K562 (cell line): ENCODE measurements at regions not wholly inside any gene's neighbourhood (a gene's known extent, or its start where the extent isn't known, plus 50 kb on each side); places are given as distances from the start of the nearest gene placed in this dataset.

Experiments used
- ATAC-seq: fragments of 200-7000 bp; cut with Tn5 transposase; 3 replicates; pipeline ENCODE4 v1.9.1; 2020; ENCODE audit warnings: moderate library complexity
- BruUV-seq: library from RNA; stranded (reverse); fragments of 400-500 nt; replicated peaks from 2 replicates; lab custom pipeline; 2021; lab: Mats Ljungman, UMichigan
- CTCF ChIA-PET: fragments of 300-600 bp; formaldehyde crosslinking; extraction: SDS; loops from one replicate; lab custom pipeline; 2021; ENCODE audit warnings: low intra/inter-chr PET ratio; lab: Yijun Ruan, JAX
- POLR2A ChIA-PET: fragments of 300-600, 350-650 bp; sonication (Branson Sonifier 250); formaldehyde crosslinking; extraction: SDS; loops from one replicate; lab custom pipeline; 2021; ENCODE audit warnings: antibody characterized with exemption, inconsistent platforms; lab: Yijun Ruan, JAX
- DNase-seq, 4 experiments: peaks; one replicate each; pipeline versions ENCODE4 v3.0.0 to v3.0.0-alpha.2; 2011 to 2018; ENCODE audit warnings: low spot score in 3 of 4, mixed read lengths in 3 of 4; ENCODE audit errors: extremely low read depth in 1 of 4
- FAIRE-seq: peaks from 2 replicates; lab custom pipeline; 2011; peaks lifted over from hg19 to GRCh38; lab: Jason Lieb, UNC
- H2AFZ ChIP-seq: 2 replicates; pipeline ENCODE4 v1.6.0; 2011; ENCODE audit warnings: low read depth, low read length, control low read depth, inconsistent platforms
- H3K27ac ChIP-seq: fragments of 200-600 bp; 3 replicates; pipeline ENCODE4 v1.8.0; 2011; ENCODE audit warnings: low read depth, mild to moderate bottlenecking, control low read depth, inconsistent platforms, low read length, moderate library complexity, mixed read lengths; ENCODE audit errors: extremely low read depth
- H3K27me3 ChIP-seq, 2 experiments: fragments of 300-600 bp in 1 of 2; 2 replicates in 1 of 2; 3 replicates in 1 of 2; pipeline versions ENCODE4 v1.6.0 to v1.8.0; 2011; ENCODE audit warnings: inconsistent platforms in 2 of 2, low read length in 2 of 2, mild to moderate bottlenecking in 1 of 2, mixed read lengths in 1 of 2, moderate library complexity in 1 of 2; ENCODE audit not compliant: control insufficient read depth in 2 of 2, insufficient read depth in 2 of 2
- H3K36me3 ChIP-seq: fragments of 300-600 bp; 3 replicates; pipeline ENCODE4 v1.8.0; 2011; ENCODE audit warnings: mild to moderate bottlenecking, low read length, inconsistent platforms; ENCODE audit not compliant: control insufficient read depth, insufficient read depth
- H3K4me1 ChIP-seq, 2 experiments: fragments of 200-600 bp in 1 of 2; replicated peaks in 1 of 2; 2 replicates in 1 of 2; 3 replicates in 1 of 2; pipeline versions ENCODE4 v1.5.1 to v1.8.0; 2011; ENCODE audit warnings: inconsistent platforms in 2 of 2, low read length in 2 of 2, mild to moderate bottlenecking in 1 of 2, mixed read lengths in 1 of 2, moderate library complexity in 1 of 2; ENCODE audit not compliant: control insufficient read depth in 2 of 2, insufficient read depth in 2 of 2
- H3K4me2 ChIP-seq: 2 replicates; pipeline ENCODE4 v1.6.1; 2011; ENCODE audit warnings: low read length, control low read depth, inconsistent platforms, mixed read lengths; ENCODE audit not compliant: insufficient read depth
- H3K4me3 ChIP-seq: fragments of 200-600 bp; sonication (generic), shearing (Covaris generic); 2 replicates; pipeline ENCODE4 v1.5.1; 2016; ENCODE audit warnings: control low read depth, inconsistent platforms
- H3K79me2 ChIP-seq: fragments of 200-600 bp; 3 replicates; pipeline ENCODE4 v1.8.0; 2011; ENCODE audit warnings: low read length, inconsistent platforms; ENCODE audit not compliant: control insufficient read depth, insufficient read depth
- H3K9ac ChIP-seq, 2 experiments: 2 replicates each; pipeline versions ENCODE4 v1.6.0 to v1.6.1; 2011; ENCODE audit warnings: low read depth in 2 of 2, low read length in 2 of 2, control low read depth in 1 of 2, inconsistent platforms in 1 of 2, mild to moderate bottlenecking in 1 of 2, mixed read lengths in 1 of 2; ENCODE audit not compliant: insufficient read depth in 1 of 2
- H3K9me1 ChIP-seq: one replicate; pipeline ENCODE4 v1.6.0; 2011; ENCODE audit warnings: inconsistent platforms, mild to moderate bottlenecking, low read length, moderate library complexity; ENCODE audit not compliant: control insufficient read depth, insufficient read depth
- H3K9me3 ChIP-seq: replicated peaks from 2 replicates; pipeline ENCODE4 v1.5.1; 2011; ENCODE audit warnings: low read depth, low read length, inconsistent platforms; ENCODE audit not compliant: control insufficient read depth, insufficient read depth
- H4K20me1 ChIP-seq: replicated peaks from 2 replicates; pipeline ENCODE4 v1.6.1; 2011; ENCODE audit warnings: low read length, inconsistent platforms, mixed read lengths; ENCODE audit not compliant: control insufficient read depth, insufficient read depth
- ASH1L ChIP-seq: fragments of 450-650 bp; IDR thresholded peaks from 2 replicates; pipeline ENCODE4 v1.6.1; 2018; ENCODE audit warnings: borderline replicate concordance, mild to moderate bottlenecking, low read depth; ENCODE audit not compliant: partially characterized antibody
- FOXP1 ChIP-seq: sonication (generic); formaldehyde crosslinking; IDR thresholded peaks from 2 replicates; pipeline ENCODE4 v1.8.0; 2022; ENCODE audit warnings: mild to moderate bottlenecking, missing genetic modification reagents
- PHF21A ChIP-seq: fragments of 450-650 bp; IDR thresholded peaks from 2 replicates; pipeline ENCODE4 v1.6.1; 2017; ENCODE audit warnings: low read depth, borderline replicate concordance
- TAL1 ChIP-seq: fragments of 450-650 bp; IDR thresholded peaks from 2 replicates; pipeline ENCODE4 v1.6.1; 2016; ENCODE audit warnings: mild to moderate bottlenecking
- TSC22D4 ChIP-seq: fragments of 450-650 bp; IDR thresholded peaks from 2 replicates; pipeline ENCODE4 v1.6.1; 2016; ENCODE audit warnings: missing genetic modification characterization, missing biosample characterization, control low read depth
- ZBTB49 ChIP-seq: sonication (generic); formaldehyde crosslinking; IDR thresholded peaks from 2 replicates; pipeline ENCODE4 v1.8.0; 2022; ENCODE audit warnings: missing genetic modification reagents, mild to moderate bottlenecking, borderline replicate concordance
- WGBS: fragments of 100-300 bp; shearing (Covaris generic); methylation state at CpG from one replicate; pipeline ENCODE4 v1.1.6; 2016; ENCODE audit warnings: low coverage, mixed read lengths; ENCODE audit not compliant: insufficient coverage; ENCODE audit errors: missing lambda C conversion rate; 5-methylcytosine and 5-hydroxymethylcytosine counted together
- in situ Hi-C: fragments of 300-500 bp; cut with MboI; formaldehyde crosslinking; loops from 4 replicates; pipeline ENCODE4 v1.15.0; 2018; ENCODE audit warnings: inconsistent platforms, mixed read lengths
- intact Hi-C: fragments of 100-400 bp; cut with micrococcal nuclease; formaldehyde crosslinking; loops from 2 replicates; pipeline ENCODE4 v1.14.2; 2022
- TF ChIP-seq, protein P1 (sequence below): fragments of 250-450 bp; sonication (Bioruptor Pico); IDR thresholded peaks from 2 replicates; pipeline ENCODE4 v1.6.1; 2021; ENCODE audit warnings: mild to moderate bottlenecking
- TF ChIP-seq, protein P2 (sequence below): fragments of 250-450 bp; sonication (Bioruptor Pico); IDR thresholded peaks from 2 replicates; pipeline ENCODE4 v1.5.0; 2020; ENCODE audit warnings: mild to moderate bottlenecking

GRCh38 chr11:77529685-77530084, 55.8 kb upstream of the PAK1 start (continued):
- no peak for TF ChIP-seq PHF21A
- TF ChIP-seq, all 486 proteins: peak for 0

DNA sequence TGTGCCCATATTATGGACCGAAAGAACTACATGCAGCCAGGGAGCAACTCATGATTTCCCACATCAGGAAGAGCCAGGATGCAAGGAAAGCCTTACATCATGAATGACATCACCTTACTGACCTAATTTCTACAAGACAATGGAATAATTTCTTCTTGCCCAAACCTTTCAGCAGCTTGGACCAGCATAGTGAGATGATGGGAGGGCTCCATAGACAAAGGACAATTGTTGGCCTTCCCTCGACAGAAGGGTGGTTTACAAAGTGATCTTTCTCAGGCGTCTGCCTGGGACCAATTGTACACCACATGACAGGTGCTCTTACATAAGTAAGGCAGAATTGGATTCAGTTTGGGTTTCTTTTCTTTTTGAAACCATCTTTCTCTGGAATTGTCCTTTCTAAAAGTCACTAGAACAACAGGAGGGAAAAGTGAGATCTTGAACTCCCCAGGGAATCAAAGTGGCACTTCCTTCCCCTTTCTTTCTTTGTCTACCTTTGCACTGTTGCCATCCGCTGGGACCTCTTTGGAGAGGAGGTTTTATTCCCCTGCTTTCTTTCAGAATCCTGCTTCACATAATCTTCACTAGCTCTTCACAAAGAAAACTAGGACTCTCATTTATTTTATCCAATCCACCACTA, 51.7 kb upstream of the PAK1 start:
- WGBS: 6% methylated on average over 4 of the region's 4 CpGs
- in situ Hi-C loops: no loop called here
- H3K9me1 ChIP-seq: no peaks in the 10 kb centered on the region
- BruUV-seq: no TSS peak
- TF ChIP-seq FOXP1 (CRISPR knock-in tag) (no peak), TAL1 (no peak), TSC22D4 (tag) (no peak), ZBTB49 (no peak), ASH1L (no peak)
- TF ChIP-seq, protein P1, sequence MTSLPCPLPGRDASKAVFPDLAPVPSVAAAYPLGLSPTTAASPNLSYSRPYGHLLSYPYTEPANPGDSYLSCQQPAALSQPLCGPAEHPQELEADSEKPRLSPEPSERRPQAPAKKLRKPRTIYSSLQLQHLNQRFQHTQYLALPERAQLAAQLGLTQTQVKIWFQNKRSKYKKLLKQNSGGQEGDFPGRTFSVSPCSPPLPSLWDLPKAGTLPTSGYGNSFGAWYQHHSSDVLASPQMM: no peak
- TF ChIP-seq, protein P2, sequence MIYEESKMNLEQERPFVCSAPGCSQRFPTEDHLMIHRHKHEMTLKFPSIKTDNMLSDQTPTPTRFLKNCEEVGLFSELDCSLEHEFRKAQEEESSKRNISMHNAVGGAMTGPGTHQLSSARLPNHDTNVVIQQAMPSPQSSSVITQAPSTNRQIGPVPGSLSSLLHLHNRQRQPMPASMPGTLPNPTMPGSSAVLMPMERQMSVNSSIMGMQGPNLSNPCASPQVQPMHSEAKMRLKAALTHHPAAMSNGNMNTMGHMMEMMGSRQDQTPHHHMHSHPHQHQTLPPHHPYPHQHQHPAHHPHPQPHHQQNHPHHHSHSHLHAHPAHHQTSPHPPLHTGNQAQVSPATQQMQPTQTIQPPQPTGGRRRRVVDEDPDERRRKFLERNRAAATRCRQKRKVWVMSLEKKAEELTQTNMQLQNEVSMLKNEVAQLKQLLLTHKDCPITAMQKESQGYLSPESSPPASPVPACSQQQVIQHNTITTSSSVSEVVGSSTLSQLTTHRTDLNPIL (CRISPR knock-in tag): no peak
- TF ChIP-seq, all 486 proteins: peak for 0
- H3K79me2 ChIP-seq: no peaks in the 10 kb centered on the region
- no peak overlapping the region for H3K4me2 ChIP-seq
- no peak overlapping the region for H2AFZ ChIP-seq
- ATAC-seq: no peak
- H3K9me3 ChIP-seq: no peaks in the 10 kb centered on the region
- POLR2A ChIA-PET: no interaction called here
- no peaks in the 10 kb centered on the region for H4K20me1 ChIP-seq
- H3K4me3 ChIP-seq: no peak overlapping the region
- no peaks in the 10 kb centered on the region; a peak in 1 of 5 replicates for H3K27me3 ChIP-seq
- CTCF ChIA-PET: no interaction called here
- no peaks in the 10 kb centered on the region for H3K36me3 ChIP-seq
- DNase-seq: no peak
- H3K4me1 ChIP-seq: no peaks in the 10 kb centered on the region
- no peak for FAIRE-seq
- intact Hi-C loops: no loop called here
- H3K9ac ChIP-seq: no peak overlapping the region
- H3K27ac ChIP-seq: no peak overlapping the region
